Breast epithelium (tissue), 4 donors: ENCODE measurements at regions not wholly inside any gene's neighbourhood (a gene's known extent, or its start where the extent isn't known, plus 50 kb on each side); places are given as distances from the start of the nearest gene placed in this dataset.

Source experiments
- DNase-seq, 2 donors: peaks; one replicate each; pipeline ENCODE4 v3.0.0-alpha.2; 2019; ENCODE audit warnings: low spot score in 2 of 2
- H3K27ac ChIP-seq, 2 donors: fragments of 200-600 bp; sonication (generic) in 1 of 2; one replicate each; pipeline ENCODE4 v1.5.1; 2016 to 2019; ENCODE audit warnings: mild to moderate bottlenecking in 1 of 2
- H3K27me3 ChIP-seq, 2 donors: fragments of 200-600 bp; sonication (generic) in 1 of 2; one replicate each; pipeline versions ENCODE4 v1.5.1 to v1.6.0; 2017 to 2019; ENCODE audit warnings: control low read depth in 1 of 2, mild to moderate bottlenecking in 1 of 2
- H3K36me3 ChIP-seq: fragments of 200-600 bp; one replicate; pipeline ENCODE4 v1.5.1; 2019
- H3K4me1 ChIP-seq, 2 donors: fragments of 200-600 bp; sonication (generic); one replicate each; pipeline ENCODE4 v1.5.1; 2016 to 2019; ENCODE audit warnings: control low read depth in 1 of 2
- H3K4me3 ChIP-seq, 3 donors: fragments of 200-600 bp; sonication (generic); 1 replicate in 2 of 3; 2 replicates in 1 of 3; pipeline ENCODE4 v1.5.1; 2016 to 2019; ENCODE audit warnings: mild to moderate bottlenecking in 3 of 3, moderate library complexity in 2 of 3
- H3K9me3 ChIP-seq, 2 donors: fragments of 200-600 bp; sonication (generic) in 1 of 2; one replicate each; pipeline ENCODE4 v1.5.1; 2016 to 2019; ENCODE audit warnings: control low read depth in 1 of 2
- POLR2A ChIP-seq: fragments of 450-650 bp; IDR thresholded peaks from one replicate; pipeline ENCODE4 v1.6.1; 2016; ENCODE audit warnings: antibody characterized with exemption, mild to moderate bottlenecking, moderate library complexity
- POLR2AphosphoS5 ChIP-seq, 3 donors: sonication (generic); formaldehyde crosslinking; IDR thresholded peaks; one replicate each; pipeline ENCODE4 v1.6.1; 2017; ENCODE audit warnings: antibody characterized with exemption in 3 of 3
- intact Hi-C: fragments of 100-400 bp; cut with DNase I; formaldehyde crosslinking; loops from one replicate; pipeline ENCODE4 v1.15.1; 2023; ENCODE audit warnings: low total_unique reads
- TF ChIP-seq, protein P1 (sequence below), 3 donors: fragments of 450-650 bp; IDR thresholded peaks; one replicate each; pipeline ENCODE4 v1.5.1; 2016 to 2017; ENCODE audit warnings: antibody characterized with exemption in 3 of 3, mild to moderate bottlenecking in 3 of 3, moderate library complexity in 3 of 3

DNA sequence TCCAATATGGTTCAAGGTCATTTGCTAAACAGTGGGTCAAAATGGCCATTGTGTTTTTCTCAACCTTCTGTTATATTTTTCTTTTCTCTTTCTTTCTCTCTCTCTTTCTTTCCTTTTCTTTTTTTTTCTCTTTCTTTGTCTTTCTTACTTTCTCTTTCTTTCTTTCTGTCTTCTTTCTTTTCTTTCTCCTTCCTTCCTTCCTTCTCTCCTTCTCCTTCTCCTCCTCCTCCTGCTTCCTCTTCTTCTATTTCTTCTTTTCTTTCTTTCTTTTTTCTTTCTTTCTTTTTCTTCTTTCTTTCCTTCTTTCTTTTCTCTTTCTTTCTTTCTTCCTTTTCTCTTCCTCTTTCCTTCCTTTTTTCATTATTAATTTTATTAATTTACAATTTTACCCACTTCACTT lies 619.5 kb downstream of the IRX1 start:
- Histone ChIP-seq H3K27me3 (no peaks in the 10 kb centered on the region), H3K9me3 (no peaks in the 10 kb centered on the region), H3K4me3 (no peak overlapping the region), H3K27ac (no peak overlapping the region), H3K4me1 (no peaks in the 10 kb centered on the region), H3K36me3 (no peaks in the 10 kb centered on the region)
- no peak for DNase-seq
- TF ChIP-seq POLR2AphosphoS5 (IDR thresholded peaks at IDR 0.05) (no peak), POLR2A (no peak)
- TF ChIP-seq, protein P1, sequence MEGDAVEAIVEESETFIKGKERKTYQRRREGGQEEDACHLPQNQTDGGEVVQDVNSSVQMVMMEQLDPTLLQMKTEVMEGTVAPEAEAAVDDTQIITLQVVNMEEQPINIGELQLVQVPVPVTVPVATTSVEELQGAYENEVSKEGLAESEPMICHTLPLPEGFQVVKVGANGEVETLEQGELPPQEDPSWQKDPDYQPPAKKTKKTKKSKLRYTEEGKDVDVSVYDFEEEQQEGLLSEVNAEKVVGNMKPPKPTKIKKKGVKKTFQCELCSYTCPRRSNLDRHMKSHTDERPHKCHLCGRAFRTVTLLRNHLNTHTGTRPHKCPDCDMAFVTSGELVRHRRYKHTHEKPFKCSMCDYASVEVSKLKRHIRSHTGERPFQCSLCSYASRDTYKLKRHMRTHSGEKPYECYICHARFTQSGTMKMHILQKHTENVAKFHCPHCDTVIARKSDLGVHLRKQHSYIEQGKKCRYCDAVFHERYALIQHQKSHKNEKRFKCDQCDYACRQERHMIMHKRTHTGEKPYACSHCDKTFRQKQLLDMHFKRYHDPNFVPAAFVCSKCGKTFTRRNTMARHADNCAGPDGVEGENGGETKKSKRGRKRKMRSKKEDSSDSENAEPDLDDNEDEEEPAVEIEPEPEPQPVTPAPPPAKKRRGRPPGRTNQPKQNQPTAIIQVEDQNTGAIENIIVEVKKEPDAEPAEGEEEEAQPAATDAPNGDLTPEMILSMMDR (IDR thresholded peaks at IDR 0.05), result no peak
- intact Hi-C loops, result no loop called here

DNA sequence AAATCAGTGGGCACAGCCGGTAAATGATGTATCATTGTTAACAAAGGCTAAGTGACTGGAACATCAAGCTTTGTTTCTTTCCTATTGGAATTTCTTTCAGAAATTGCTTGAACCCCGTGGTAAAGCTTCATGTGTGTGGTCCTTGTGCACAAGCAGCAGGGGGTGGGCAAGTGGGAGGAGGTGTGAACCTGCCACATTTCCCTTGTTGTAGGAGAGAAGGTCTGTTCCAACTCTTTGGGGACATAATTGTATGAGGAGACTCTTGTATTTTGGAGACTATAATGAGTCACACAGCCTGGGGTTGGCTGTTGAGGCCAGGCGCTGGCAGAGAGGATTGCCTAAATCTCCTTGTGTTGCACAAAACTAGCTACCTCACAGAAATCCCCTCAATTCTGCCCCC lies 620.5 kb downstream of the IRX1 start:
- intact Hi-C loops, result no loop called here
- no peaks in the 10 kb centered on the region for H3K9me3 ChIP-seq
- TF ChIP-seq, protein P1 (IDR thresholded peaks at IDR 0.05), result no peak
- TF ChIP-seq POLR2AphosphoS5 (IDR thresholded peaks at IDR 0.05) (no peak), POLR2A (no peak)
- no peaks in the 10 kb centered on the region for H3K27me3 ChIP-seq
- H3K4me3 ChIP-seq, result no peak overlapping the region
- H3K27ac ChIP-seq, result no peak overlapping the region
- H3K4me1 ChIP-seq, result no peaks in the 10 kb centered on the region
- H3K36me3 ChIP-seq, result no peaks in the 10 kb centered on the region
- DNase-seq, result no peak

DNA sequence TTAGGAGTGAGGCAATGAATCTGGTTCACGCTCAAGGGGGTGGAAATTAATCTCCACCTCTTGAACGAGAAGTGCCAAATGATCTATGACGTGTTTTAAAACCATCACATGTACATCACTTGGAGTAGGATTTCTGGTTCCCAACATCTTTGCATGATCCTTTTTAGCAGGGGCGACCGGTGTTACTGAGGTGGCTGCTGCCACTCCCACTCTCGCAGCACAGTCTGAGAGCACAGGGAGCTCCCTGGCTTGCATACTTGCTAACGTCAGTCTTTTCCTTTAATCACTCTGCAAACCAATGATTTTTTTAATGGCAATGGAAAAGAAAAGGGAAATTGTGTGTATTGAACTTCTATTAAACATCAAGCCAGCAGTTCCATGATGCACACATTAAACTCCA lies 624.4 kb downstream of the IRX1 start:
- TF ChIP-seq POLR2A, result no peak
- TF ChIP-seq, protein P1 (IDR thresholded peaks at IDR 0.05), result no peak
- H3K27ac ChIP-seq, result no peak overlapping the region
- H3K9me3 ChIP-seq, result no peaks in the 10 kb centered on the region
- no peak for DNase-seq
- no peaks in the 10 kb centered on the region for H3K36me3 ChIP-seq
- no peak overlapping the region for H3K4me3 ChIP-seq
- no peaks in the 10 kb centered on the region for H3K4me1 ChIP-seq
- H3K27me3 ChIP-seq, result no peaks in the 10 kb centered on the region
- intact Hi-C loops, result no loop called here

GRCh38 chr5:4221048-4221447 lies 625.4 kb downstream of the IRX1 start:
- Histone ChIP-seq H3K27me3 (no peaks in the 10 kb centered on the region), H3K27ac (no peak overlapping the region), H3K9me3 (no peaks in the 10 kb centered on the region), H3K4me3 (no peak overlapping the region), H3K4me1 (no peaks in the 10 kb centered on the region), H3K36me3 (no peaks in the 10 kb centered on the region)
- intact Hi-C loops, result no loop called here
- TF ChIP-seq POLR2AphosphoS5 (IDR thresholded peaks at IDR 0.05) (no peak), POLR2A (no peak)
- TF ChIP-seq, protein P1 (IDR thresholded peaks at IDR 0.05), result no peak
- no peak for DNase-seq

DNA sequence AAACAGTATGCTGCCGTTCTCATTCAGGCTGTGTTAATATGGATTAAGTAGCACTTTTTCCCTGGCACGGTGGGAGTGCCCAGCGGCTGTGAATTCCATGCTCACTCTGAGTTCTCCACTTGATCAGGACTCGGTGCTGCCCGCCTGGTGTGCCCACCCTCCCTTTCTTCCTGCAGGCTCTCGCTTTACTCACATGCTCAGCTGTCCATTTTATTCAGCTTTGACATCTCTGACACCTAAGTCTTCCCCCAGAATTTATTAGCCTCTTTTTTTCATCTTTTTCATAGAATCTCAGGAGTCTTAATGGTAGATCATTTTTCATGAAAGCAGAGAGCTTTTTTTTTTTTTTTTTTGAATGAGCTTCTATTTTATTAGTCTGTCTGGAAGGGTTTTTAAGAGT lies 626.5 kb downstream of the IRX1 start:
- Histone ChIP-seq H3K36me3 (no peaks in the 10 kb centered on the region), H3K27me3 (no peaks in the 10 kb centered on the region), H3K4me1 (no peaks in the 10 kb centered on the region), H3K27ac (no peak overlapping the region), H3K4me3 (no peak overlapping the region), H3K9me3 (no peaks in the 10 kb centered on the region)
- TF ChIP-seq, protein P1 (IDR thresholded peaks at IDR 0.05), result no peak
- TF ChIP-seq POLR2A (no peak), POLR2AphosphoS5 (IDR thresholded peaks at IDR 0.05) (no peak)
- no peak for DNase-seq
- intact Hi-C loops, result no loop called here
